ENCODE measurements at regions not wholly inside any gene's neighbourhood (a gene's known extent, or its start where the extent isn't known, plus 50 kb on each side); places are given as distances from the start of the nearest gene placed in this dataset.

DNA sequence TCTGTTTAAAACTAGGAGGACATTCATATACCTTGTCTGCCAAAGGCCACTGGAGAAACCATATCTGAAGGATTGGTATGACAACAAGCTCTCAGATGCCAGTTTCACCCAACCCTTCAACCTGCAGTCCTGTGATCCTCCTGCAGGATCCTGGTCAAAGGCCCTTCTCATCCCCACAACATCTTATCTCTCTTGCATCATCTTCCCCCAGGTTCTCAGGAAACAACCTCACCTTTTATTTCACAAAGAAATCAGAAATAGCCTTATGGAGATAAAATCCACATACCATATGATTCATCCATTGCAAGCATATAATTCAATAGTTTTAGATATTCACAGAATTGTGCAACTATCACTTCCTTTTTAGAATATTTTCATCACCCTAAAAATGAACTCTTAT is 104.0 kb upstream of the DSCAM start:
- H3K27ac ChIP-seq: no peak overlapping the region
- no peaks in the 10 kb centered on the region for H3K36me3 ChIP-seq
- no peak for DNase-seq
- no peak overlapping the region for H3K4me3 ChIP-seq
- H3K9me3 ChIP-seq (replicated peaks): no peaks in the 10 kb centered on the region
- H3K27me3 ChIP-seq: no peaks in the 10 kb centered on the region
- H3K4me1 ChIP-seq: no peaks in the 10 kb centered on the region

DNA sequence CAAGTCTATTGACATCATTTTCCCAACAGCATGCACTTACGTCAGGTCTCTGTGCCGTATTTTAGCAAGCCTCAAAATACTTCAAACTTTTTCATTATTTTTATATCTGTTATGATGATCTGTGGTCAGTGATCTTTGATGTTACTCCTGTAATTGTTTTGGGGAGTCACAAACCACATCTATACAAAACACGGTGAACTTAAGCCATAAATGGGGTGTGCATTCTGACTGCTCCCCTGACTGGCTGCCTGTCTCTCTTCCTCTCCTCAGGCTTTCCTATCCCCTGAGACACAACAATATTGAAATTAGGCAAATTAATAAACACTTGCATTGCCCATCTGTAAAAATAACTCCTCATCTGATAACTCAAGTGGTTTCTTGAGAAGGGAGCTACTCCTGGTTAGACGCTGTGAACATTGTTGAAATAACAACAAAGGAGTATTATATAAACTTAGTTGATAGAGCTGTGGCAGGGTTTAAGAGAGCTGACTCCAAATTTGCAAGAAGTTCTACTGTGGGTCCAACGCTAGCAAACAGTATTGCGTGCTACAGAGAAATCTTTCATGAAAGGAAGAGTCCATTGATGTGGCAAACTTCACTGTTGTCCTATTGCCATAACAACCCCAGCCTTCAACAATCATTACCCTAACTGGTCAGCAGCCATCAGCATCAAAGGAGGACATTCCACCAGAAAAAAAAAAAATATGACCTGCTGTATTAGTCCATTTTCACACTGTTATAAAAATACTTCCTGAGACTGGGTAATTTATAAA is 105.8 kb upstream of the DSCAM start:
- H3K4me1 ChIP-seq: no peaks in the 10 kb centered on the region
- no peak for DNase-seq
- no peak overlapping the region for H3K27ac ChIP-seq
- no peaks in the 10 kb centered on the region for H3K9me3 ChIP-seq (replicated peaks)
- H3K4me3 ChIP-seq: no peak overlapping the region
- H3K27me3 ChIP-seq: no peaks in the 10 kb centered on the region
- H3K36me3 ChIP-seq: no peaks in the 10 kb centered on the region

DNA sequence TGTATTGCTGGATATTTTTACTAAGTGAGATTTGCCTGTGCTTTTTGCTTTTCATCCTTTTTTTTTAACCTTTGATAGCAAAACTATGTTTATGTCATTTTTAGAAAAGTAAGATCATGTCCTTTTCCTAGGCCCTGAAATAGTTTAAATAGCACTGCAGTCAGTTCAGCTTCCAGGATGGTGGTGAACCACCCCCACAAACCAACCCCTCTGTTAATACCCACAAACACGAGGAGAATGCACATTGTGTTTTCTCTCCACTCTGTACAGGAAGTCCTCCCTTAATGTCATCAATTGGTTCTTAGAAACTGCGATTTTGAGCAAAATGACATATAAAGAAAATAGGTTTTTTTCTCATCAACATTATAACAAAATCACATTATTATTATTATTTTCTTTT is 117.7 kb upstream of the DSCAM start:
- no peak overlapping the region for H3K27ac ChIP-seq
- H3K4me3 ChIP-seq: no peak overlapping the region
- H3K9me3 ChIP-seq (replicated peaks): no peaks in the 10 kb centered on the region
- no peaks in the 10 kb centered on the region for H3K27me3 ChIP-seq
- no peaks in the 10 kb centered on the region for H3K4me1 ChIP-seq
- no peak for DNase-seq
- H3K36me3 ChIP-seq: no peaks in the 10 kb centered on the region

DNA sequence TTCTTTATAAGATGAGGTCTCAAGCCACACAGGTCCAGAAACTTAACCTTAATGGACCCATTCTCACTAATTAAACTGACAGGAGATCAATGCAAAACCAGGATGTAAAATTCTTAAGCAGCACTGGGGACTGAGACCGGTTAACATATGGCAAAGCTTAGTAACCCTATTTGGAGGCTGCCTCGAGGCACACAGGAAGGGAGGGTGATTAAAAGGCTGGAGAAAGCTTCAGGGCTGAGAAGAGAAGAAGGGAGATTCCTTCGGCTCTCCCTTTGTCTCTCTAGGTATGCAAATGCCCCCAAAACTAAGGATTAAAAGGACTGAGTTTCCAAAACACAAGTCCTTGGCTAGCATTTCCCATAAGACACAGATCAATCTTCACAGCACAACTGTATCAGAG is 120.8 kb upstream of the DSCAM start:
- no peaks in the 10 kb centered on the region for H3K9me3 ChIP-seq (replicated peaks)
- H3K27me3 ChIP-seq: no peaks in the 10 kb centered on the region
- H3K4me3 ChIP-seq: no peak overlapping the region
- no peaks in the 10 kb centered on the region for H3K4me1 ChIP-seq
- DNase-seq: no peak
- no peaks in the 10 kb centered on the region for H3K36me3 ChIP-seq
- no peak overlapping the region for H3K27ac ChIP-seq

DNA sequence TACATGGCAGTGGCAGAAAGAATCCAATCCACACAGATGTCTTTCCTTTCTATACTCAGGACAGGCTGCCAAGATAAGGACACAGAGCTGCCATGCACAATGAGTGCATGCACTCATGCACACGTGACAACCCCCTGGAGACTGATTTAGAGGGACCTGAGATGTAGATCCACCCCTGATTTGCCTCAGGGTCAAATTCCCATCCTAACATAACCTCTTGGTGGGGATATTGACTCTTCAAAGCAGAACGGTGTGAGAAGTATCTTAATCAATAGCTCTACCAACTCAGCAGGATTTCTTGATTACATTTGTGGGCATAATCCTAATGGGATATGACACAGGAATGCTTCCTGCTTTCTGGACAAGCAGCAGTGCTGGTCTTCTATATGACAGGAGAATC is 125.2 kb upstream of the DSCAM start:
- Histone ChIP-seq H3K36me3 (no peaks in the 10 kb centered on the region), H3K4me3 (no peak overlapping the region), H3K4me1 (no peaks in the 10 kb centered on the region), H3K9me3 (replicated peaks) (no peaks in the 10 kb centered on the region), H3K27me3 (no peaks in the 10 kb centered on the region), H3K27ac (no peak overlapping the region)
- DNase-seq: no peak

DNA sequence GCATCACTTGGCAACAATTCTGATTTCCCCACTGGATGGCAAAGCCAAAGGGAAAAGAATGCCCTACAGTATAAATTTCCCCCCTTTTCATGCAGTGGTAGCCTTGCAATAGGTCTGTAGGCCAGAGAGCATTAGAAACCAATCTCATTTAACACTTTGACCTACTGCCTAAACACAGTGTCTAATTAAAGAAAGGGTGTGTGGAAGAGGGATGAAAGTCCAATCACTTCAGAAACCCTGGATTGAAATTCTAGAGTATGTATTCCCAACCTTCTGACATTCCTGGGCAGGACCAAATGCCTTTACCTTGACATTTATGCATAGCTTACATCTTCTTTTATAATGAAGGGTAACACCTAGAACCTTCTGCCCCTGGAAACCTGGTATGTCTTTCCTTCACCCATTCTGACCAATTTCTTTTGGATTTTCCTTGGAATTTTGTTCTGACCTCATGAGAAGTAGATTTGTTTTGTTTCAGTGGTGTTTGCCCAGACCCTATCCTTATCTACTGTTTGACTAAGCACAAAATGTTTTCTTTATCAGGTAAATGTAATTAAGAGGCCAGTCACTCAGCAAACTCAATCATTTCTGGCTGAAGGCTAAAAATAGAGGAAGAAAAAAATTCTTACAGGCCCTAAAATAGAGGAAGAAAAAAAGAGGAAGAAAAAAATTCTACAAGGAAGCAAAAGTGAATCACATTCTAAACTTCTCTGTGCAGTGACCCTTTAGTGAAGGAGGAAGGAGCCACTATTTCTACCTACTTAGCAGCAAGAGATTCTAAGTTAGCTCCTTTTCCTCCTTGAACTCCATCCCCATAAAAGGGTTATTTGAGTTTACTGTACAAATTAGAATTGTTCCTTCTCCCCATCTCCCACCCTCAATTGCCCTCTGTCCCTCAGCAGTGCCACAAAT is 129.5 kb upstream of the DSCAM start:
- H3K27ac ChIP-seq: no peak overlapping the region
- H3K27me3 ChIP-seq: no peaks in the 10 kb centered on the region
- no peaks in the 10 kb centered on the region for H3K4me1 ChIP-seq
- no peaks in the 10 kb centered on the region for H3K9me3 ChIP-seq (replicated peaks)
- H3K4me3 ChIP-seq: no peak overlapping the region
- H3K36me3 ChIP-seq: no peaks in the 10 kb centered on the region
- DNase-seq: no peak

DNA sequence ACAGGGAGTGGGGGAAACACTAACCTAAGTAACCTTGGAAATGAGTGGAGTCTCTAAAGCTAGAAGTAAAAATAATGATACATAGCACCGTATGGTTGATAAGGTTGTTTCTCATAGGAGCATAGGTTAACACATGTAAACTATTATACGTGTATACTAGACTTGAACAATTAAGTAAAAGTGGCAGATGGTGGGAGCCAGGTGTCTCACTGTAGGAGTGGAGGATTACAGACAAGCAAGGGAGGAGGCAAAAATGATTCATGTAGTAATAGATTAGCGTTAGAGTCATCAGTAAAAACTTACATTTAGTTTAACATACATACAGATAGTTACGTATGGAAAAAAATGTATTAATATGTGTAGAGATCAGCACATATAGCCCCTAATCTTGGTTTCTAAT is 138.4 kb upstream of the DSCAM start:
- Histone ChIP-seq H3K9me3 (replicated peaks) (no peaks in the 10 kb centered on the region), H3K4me1 (no peaks in the 10 kb centered on the region), H3K4me3 (no peak overlapping the region), H3K27ac (no peak overlapping the region), H3K27me3 (no peaks in the 10 kb centered on the region), H3K36me3 (no peaks in the 10 kb centered on the region)
- DNase-seq: no peak

DNA sequence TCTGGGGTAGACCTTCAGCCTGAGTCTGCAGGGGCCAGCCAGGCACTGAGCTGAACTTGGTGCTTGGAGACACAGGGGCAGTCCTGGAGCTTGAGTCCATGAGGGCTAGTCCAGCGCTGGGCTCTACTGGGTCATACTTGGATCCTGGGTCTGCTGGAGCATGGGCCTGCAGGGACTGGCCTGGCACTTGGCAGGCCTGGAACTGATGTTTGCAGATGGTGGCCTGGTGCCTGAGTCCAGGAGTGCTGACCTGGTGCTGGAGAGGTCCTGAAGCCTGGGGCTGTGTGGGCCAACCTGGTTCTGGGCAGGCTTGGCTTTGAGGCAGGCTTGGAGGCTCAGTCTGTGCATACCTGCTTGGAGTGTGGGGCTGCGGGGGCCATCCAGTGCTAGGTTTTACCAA is 143.4 kb upstream of the DSCAM start:
- DNase-seq: no peak
- Histone ChIP-seq H3K27me3 (no peaks in the 10 kb centered on the region), H3K9me3 (replicated peaks) (no peaks in the 10 kb centered on the region), H3K4me1 (no peaks in the 10 kb centered on the region), H3K36me3 (no peaks in the 10 kb centered on the region), H3K27ac (no peak overlapping the region), H3K4me3 (no peak overlapping the region)

DNA sequence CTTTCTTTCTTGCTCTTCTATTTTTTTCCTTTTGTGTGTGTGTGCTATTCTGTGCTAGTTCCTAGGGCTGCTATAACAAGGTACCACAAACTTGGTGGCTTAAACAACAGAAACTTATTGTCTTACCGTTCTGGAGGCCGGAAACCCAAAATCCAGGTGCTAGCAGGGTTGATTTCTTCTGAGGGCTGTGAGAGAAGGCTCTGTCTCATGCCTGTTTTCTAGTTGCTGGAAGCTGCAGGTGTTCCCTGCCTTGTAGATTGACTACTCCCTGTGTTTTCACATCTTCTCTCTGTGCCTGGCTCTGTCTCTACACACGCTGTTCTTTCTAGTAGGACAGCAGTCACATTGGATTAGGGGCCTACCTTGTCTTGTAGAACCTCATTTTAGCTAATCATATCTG is 150.9 kb upstream of the DSCAM start:
- Histone ChIP-seq H3K4me3 (no peak overlapping the region), H3K9me3 (replicated peaks) (no peaks in the 10 kb centered on the region), H3K27me3 (no peaks in the 10 kb centered on the region), H3K36me3 (no peaks in the 10 kb centered on the region), H3K4me1 (no peaks in the 10 kb centered on the region), H3K27ac (no peak overlapping the region)
- DNase-seq: no peak

DNA sequence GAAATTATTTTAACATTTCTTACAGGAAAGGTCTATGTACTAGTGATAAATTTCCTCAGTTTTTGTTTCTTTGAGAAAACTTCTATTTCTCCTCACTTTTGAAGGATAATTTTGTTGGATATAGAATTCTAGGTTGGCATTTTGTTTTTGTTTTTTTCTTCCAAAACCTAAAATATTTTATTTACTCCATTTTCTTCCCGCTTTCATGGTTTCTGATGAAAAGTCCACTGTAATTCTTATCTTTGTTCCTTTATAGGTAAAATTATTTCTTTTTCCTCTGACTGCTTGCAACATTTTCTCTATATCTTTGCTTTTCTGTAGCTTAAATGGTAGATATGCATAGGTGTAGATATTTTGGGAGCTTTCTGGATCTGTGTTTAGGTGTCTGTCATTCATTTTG is 153.9 kb upstream of the DSCAM start:
- no peak for DNase-seq
- no peak overlapping the region for H3K27ac ChIP-seq

DNA sequence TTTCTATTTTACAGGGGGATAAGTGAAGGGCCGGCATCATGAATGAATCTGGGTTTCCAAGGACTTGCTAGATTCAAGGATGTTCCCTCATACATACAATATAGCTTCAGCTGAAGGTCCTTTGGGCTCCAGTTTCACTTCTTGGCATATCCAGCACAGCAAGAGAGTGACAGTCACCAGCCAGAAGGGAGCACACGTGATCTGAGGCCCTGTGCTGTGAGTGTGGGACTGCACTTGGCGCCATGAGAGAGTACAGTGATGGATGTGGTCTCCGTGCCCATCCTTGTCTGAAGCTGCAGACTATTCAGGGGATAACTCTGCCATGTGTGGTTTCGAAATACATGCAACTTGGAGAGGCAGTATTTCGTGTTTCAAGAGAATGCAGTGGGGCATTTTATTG is 159.7 kb upstream of the DSCAM start:
- Histone ChIP-seq H3K4me3 (no peak overlapping the region), H3K4me1 (no peaks in the 10 kb centered on the region), H3K9me3 (replicated peaks) (no peaks in the 10 kb centered on the region), H3K36me3 (no peaks in the 10 kb centered on the region), H3K27me3 (no peaks in the 10 kb centered on the region), H3K27ac (no peak overlapping the region)
- no peak for DNase-seq

More for the DNA sequence above, 153.9 kb upstream of the DSCAM start:
- Histone ChIP-seq H3K27me3 (no peaks in the 10 kb centered on the region), H3K36me3 (no peaks in the 10 kb centered on the region), H3K4me3 (no peak overlapping the region), H3K4me1 (no peaks in the 10 kb centered on the region), H3K9me3 (replicated peaks) (no peaks in the 10 kb centered on the region)

DNA sequence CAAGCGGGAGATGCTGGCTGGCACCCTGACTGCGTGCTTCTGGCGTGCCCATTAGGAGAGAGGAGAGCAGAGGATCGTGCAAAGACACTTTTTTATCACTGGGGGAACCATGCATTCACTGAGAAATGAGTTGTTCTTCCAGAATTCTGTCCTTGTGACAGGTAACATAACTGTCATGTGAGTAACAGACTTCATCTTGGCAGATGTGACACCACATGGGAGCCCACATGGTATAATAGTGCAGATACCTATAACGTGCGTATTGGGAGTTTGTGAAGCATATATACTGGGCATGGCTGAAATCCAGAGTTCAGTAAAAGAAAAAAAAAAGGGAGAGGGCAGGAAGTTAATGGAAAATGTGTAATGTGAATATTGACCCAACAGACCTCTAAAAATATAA is 159.6 kb upstream of the BACE2 start:
- Histone ChIP-seq H3K9me3 (replicated peaks) (no peaks in the 10 kb centered on the region), H3K36me3 (no peaks in the 10 kb centered on the region), H3K4me3 (no peak overlapping the region), H3K27me3 (no peaks in the 10 kb centered on the region), H3K27ac (no peak overlapping the region), H3K4me1 (no peaks in the 10 kb centered on the region)
- DNase-seq: no peak

DNA sequence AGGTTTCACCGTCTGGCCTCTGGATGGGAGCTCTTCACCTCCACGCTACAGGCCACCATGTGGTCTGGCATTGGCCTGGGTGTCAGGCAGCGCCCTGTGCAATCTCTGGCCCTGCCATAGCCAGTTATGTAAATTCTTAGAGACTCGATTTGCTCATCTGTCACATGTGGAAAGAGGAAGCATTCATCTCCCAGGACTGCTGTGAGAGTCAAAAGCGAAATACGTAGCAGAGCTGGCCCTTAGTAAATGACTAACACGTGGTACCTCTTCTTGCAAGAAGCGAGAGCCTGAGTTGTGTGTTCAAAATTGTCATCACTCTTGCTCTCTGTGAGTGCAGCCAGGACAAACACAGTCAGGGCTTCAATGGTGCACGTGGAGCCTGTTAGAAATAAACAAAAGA is 159.0 kb upstream of the BACE2 start:
- DNase-seq: no peak
- H3K9me3 ChIP-seq (replicated peaks): no peaks in the 10 kb centered on the region
- H3K36me3 ChIP-seq: no peaks in the 10 kb centered on the region
- H3K27ac ChIP-seq: no peak overlapping the region
- no peaks in the 10 kb centered on the region for H3K4me1 ChIP-seq
- no peaks in the 10 kb centered on the region for H3K27me3 ChIP-seq
- H3K4me3 ChIP-seq: no peak overlapping the region

DNA sequence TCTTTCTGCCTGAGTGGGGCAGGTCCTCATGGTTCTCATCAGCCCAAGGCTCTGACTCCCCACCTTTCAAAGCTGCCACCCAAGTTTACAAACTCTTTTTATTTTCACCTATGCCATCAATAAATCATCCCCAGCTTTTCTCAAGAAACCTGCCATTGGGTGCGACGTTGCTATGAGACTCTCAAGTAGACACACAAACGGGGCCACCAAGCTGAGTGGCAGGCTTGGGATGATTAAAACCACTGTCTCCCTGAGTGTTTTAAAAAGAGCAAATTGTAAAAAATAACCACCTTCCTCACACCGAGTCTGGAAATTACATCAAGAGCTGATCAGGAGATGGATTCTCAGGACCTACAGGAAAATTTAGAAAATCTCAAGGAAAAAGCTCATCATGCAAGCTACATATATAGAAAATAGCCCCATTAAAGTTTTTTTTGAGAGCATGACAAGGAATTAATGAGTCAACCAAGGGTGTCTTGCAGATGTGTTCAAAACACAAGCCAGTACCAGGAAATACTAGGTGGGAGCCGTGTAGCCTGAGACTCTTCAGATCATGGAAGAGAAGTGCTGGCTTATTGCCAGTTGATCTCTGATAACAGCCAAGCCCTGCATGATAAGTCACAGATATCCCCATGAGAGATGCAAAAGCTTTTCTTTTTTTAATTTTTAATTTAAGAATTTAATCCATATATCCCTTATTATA is 158.4 kb upstream of the BACE2 start:
- no peak overlapping the region for H3K27ac ChIP-seq
- no peaks in the 10 kb centered on the region for H3K9me3 ChIP-seq (replicated peaks)
- H3K4me1 ChIP-seq: no peaks in the 10 kb centered on the region
- DNase-seq: no peak
- no peaks in the 10 kb centered on the region for H3K27me3 ChIP-seq
- no peak overlapping the region for H3K4me3 ChIP-seq
- H3K36me3 ChIP-seq: no peaks in the 10 kb centered on the region

DNA sequence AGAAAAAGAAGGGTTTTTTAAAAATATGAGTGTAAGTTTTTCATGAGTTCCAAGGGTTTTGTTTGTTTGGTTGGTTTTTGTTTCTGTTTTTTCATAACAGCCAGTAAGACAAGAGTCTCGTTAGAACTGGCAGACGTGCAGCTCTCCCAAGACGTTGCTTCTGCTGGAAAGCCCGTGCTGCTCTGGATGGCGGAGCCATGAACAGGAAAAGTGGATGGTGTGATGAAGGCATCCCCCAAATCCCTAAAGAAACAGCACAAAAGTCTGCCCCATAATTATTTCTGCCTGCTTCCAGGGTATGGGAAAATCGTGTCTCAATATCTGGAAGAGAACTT is 157.9 kb upstream of the BACE2 start:
- Histone ChIP-seq H3K4me1 (no peaks in the 10 kb centered on the region), H3K4me3 (no peak overlapping the region), H3K27ac (no peak overlapping the region), H3K27me3 (no peaks in the 10 kb centered on the region), H3K9me3 (replicated peaks) (no peaks in the 10 kb centered on the region), H3K36me3 (no peaks in the 10 kb centered on the region)
- no peak for DNase-seq

Data from SJCRH30 (cell line).